ENCODE measurements at regions not wholly inside any gene's neighbourhood (a gene's known extent, or its start where the extent isn't known, plus 50 kb on each side); places are given as distances from the start of the nearest gene placed in this dataset.

- Histone ChIP-seq H3K9me3 (no peaks in the 10 kb centered on the region), H3K4me3 (no peak overlapping the region), H3K4me1 (no peaks in the 10 kb centered on the region), H3K27me3 (no peaks in the 10 kb centered on the region), H3K36me3 (no peaks in the 10 kb centered on the region), H3K27ac (no peak overlapping the region)
- no peak for TF ChIP-seq POLR2AphosphoS5 (IDR thresholded peaks at IDR 0.05; ENCODE audit: insufficient read depth in 1 of 2, low read depth in 1 of 2)
- TF ChIP-seq CTCF (IDR thresholded peaks at IDR 0.05): no peak
- no peak for TF ChIP-seq POLR2A (IDR thresholded peaks at IDR 0.05)
- no peak for DNase-seq (ENCODE audit: extremely low spot score in 2 of 2)
- intact Hi-C loops (cut with DNase I): no loop called here
Observed at GRCh38 chr5:89374818-89375521, 492.0 kb upstream of the MEF2C start.

DNA sequence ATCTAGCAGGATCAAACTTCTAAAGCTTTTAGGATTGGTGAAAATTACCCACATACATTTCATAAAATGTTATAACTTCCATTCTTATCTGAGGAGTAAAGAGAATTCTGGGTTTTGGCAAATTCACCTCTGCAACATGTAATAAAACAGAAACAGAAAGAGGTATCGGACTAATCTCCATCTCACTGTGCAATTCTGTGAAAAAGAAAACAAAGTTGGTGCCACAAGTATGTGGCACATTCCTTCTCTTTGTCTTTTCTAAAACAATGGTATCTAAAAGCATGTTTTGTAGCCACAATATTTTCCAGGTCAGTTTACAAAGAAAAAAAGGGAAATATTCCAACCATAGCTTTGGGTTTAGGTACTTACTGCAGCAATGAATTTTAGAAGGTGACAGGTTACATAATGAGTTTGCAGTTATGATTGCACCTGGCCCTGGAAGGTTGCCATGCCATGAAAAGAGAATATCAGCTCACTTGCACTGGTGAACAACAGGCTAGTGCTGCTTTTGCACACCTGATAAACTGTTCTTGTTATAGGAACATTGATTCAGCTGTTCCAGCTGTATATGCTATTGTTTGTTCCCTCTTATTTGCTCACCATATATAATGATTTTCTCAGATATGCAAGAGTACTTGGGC, 491.3 kb upstream of the MEF2C start:
- H3K4me1 ChIP-seq: no peaks in the 10 kb centered on the region
- DNase-seq (ENCODE audit: extremely low spot score in 2 of 2): no peak
- TF ChIP-seq POLR2AphosphoS5 (IDR thresholded peaks at IDR 0.05; ENCODE audit: insufficient read depth in 1 of 2, low read depth in 1 of 2) (no peak), POLR2A (IDR thresholded peaks at IDR 0.05) (no peak), CTCF (IDR thresholded peaks at IDR 0.05) (no peak)
- H3K27ac ChIP-seq: no peak overlapping the region
- intact Hi-C loops (cut with DNase I): no loop called here
- H3K9me3 ChIP-seq: no peaks in the 10 kb centered on the region
- no peaks in the 10 kb centered on the region for H3K36me3 ChIP-seq
- H3K4me3 ChIP-seq: no peak overlapping the region
- no peaks in the 10 kb centered on the region for H3K27me3 ChIP-seq

GRCh38 chr5:89372176-89372575, 489.2 kb upstream of the MEF2C start:
- H3K27me3 ChIP-seq: no peaks in the 10 kb centered on the region
- DNase-seq (ENCODE audit: extremely low spot score in 2 of 2): no peak

DNA sequence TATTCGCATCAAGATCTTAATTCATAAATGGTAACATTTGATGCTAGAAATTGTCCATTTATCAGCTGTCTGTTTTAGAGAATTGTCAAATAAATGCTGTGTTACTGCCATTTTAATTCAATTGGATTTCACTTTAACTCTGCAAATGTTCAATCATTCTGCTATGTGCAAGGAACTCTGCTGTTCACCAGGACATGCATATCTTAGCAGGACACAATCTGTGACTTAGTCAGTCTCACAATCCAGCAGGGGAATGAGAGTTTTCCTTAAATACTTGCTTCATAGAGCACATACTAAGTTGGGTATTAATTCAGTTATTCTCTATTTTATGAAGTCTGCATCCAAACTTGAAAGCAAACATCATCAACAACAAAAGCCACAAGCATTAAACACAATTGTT, 488.7 kb upstream of the MEF2C start:
- no peaks in the 10 kb centered on the region for H3K9me3 ChIP-seq
- DNase-seq (ENCODE audit: extremely low spot score in 2 of 2): no peak
- no peaks in the 10 kb centered on the region for H3K36me3 ChIP-seq
- intact Hi-C loops (cut with DNase I): no loop called here
- H3K27me3 ChIP-seq: no peaks in the 10 kb centered on the region
- no peak for TF ChIP-seq POLR2AphosphoS5 (IDR thresholded peaks at IDR 0.05; ENCODE audit: insufficient read depth in 1 of 2, low read depth in 1 of 2)
- no peak for TF ChIP-seq CTCF (IDR thresholded peaks at IDR 0.05)
- TF ChIP-seq POLR2A (IDR thresholded peaks at IDR 0.05): no peak
- no peak overlapping the region for H3K27ac ChIP-seq
- H3K4me1 ChIP-seq: no peaks in the 10 kb centered on the region
- no peak overlapping the region for H3K4me3 ChIP-seq

More at GRCh38 chr5:89372176-89372575, 489.2 kb upstream of the MEF2C start:
- H3K9me3 ChIP-seq: no peaks in the 10 kb centered on the region
- no peaks in the 10 kb centered on the region for H3K4me1 ChIP-seq
- no peak overlapping the region for H3K27ac ChIP-seq
- intact Hi-C loops (cut with DNase I): no loop called here
- no peak overlapping the region for H3K4me3 ChIP-seq
- H3K36me3 ChIP-seq: no peaks in the 10 kb centered on the region
- TF ChIP-seq POLR2A (IDR thresholded peaks at IDR 0.05) (no peak), POLR2AphosphoS5 (IDR thresholded peaks at IDR 0.05; ENCODE audit: insufficient read depth in 1 of 2, low read depth in 1 of 2) (no peak), CTCF (IDR thresholded peaks at IDR 0.05) (no peak)

- DNase-seq (ENCODE audit: extremely low spot score in 2 of 2): no peak
- Histone ChIP-seq H3K36me3 (no peaks in the 10 kb centered on the region), H3K4me1 (no peaks in the 10 kb centered on the region), H3K9me3 (no peaks in the 10 kb centered on the region), H3K27ac (no peak overlapping the region), H3K27me3 (no peaks in the 10 kb centered on the region), H3K4me3 (no peak overlapping the region)
- intact Hi-C loops (cut with DNase I): no loop called here
- TF ChIP-seq CTCF (IDR thresholded peaks at IDR 0.05) (no peak), POLR2AphosphoS5 (IDR thresholded peaks at IDR 0.05; ENCODE audit: insufficient read depth in 1 of 2, low read depth in 1 of 2) (no peak), POLR2A (IDR thresholded peaks at IDR 0.05) (no peak)
Observed at GRCh38 chr5:89359046-89359445, 476.1 kb upstream of the MEF2C start.
